Lung microvascular endothelial cell (primary cell): ENCODE measurements at regions not wholly inside any gene's neighbourhood (a gene's known extent, or its start where the extent isn't known, plus 50 kb on each side); places are given as distances from the start of the nearest gene placed in this dataset.

Experiments used
- DNase-seq, 2 donors: peaks; one replicate each; pipeline versions ENCODE4 v3.0.0 to v3.0.0-alpha.2; 2010; ENCODE audit warnings: low read depth in 2 of 2

DNA sequence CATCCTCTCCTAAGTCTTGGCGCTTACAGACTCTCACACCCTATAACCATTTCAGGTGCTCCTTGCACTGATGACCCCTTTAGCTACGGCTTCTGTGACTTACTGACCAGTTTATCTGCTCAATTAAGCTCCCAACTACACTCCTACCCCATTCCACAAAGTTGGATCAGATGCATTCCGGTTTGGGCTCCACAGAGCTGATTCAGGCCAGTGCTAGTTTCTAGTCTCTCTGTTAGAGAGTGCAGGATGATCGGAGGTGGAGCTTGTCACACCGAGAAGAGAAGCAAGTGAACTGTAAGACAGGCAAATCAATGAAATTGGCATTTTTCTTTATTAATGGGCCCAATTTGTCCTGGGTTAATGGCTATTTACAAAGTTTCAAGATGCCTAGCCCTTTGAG, 436.8 kb upstream of the CADM1 start:
- DNase-seq = no peak

DNA sequence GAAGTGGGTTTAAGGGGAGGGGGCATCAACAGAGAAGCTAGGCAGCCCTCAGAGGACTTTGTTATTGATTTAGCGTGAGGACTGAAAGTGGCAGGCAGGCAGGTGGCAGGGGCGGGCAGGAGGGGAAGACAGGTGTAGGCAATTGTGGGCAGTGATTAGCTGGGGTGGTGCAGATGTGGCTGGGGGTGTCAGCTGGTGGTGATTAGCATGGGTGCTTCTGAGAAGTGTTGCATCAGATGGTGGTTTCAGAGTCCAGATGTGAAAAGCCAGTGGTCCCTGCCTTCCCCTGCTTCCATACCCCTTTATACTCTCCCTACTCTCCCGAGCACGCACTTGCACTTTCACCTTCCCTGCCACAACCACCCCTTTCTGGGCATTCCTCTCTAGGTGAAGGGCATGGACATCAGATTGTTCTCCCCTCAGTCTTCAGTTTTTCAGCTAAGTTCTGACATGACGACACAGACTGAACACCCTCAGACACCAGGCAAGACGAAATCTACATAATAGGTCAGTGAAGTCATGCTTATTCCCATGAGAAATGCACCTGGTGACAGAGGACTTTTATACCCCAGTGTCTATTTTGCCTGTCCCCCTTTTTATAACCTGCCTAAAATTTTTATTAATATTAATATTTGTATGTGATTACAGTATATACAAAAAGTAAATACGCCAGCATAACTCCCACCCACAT, 435.7 kb upstream of the CADM1 start:
- DNase-seq = no peak

DNA sequence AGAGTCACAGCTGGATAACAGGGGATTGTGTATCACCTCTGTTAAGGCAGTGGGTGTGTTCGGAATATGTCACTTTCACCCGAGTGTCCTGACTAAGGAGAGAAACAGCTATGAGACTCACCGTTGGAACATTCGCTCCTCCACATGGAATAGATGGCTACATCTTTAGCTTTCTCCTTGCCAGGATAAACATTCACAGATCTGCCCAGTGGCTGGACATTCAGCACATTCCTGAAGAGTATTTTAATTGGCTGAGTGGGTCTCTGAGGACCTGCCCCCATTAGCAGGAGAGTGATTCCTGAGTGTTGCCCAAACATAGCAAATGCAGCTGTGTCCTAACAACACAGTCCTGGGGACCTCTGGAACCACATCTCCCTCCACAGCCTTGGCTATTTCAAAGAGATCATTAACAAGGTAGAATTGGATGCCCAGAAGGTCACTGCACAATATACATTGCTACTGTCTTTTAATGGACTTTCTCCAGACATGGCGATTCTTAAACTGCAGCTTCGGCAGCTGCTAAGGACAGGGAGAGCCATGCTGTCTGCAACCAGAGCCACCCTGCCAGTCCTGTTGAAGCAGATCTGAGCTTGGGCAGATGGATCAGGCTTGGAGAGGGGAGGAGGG, 435.0 kb upstream of the CADM1 start:
- DNase-seq = no peak

DNA sequence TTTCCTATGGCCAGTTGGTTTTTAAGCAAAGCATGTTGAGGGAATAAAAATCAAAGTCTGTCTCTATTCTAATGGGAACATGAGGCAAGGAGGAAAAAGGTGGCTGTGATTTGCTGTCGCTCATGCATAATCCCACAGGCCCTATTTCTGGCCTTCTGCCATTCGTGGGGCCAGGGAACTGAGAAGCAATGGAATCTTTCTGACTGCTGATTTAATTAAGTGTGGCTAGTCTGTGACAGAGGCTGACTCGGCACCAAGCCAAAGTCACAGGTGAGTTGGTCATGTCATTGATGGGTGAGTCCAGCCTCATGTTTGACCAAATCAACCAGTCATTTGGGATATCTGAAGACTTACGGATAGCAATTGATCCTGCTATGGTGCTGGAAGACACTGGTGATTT, 429.3 kb upstream of the CADM1 start:
- no peak for DNase-seq

DNA sequence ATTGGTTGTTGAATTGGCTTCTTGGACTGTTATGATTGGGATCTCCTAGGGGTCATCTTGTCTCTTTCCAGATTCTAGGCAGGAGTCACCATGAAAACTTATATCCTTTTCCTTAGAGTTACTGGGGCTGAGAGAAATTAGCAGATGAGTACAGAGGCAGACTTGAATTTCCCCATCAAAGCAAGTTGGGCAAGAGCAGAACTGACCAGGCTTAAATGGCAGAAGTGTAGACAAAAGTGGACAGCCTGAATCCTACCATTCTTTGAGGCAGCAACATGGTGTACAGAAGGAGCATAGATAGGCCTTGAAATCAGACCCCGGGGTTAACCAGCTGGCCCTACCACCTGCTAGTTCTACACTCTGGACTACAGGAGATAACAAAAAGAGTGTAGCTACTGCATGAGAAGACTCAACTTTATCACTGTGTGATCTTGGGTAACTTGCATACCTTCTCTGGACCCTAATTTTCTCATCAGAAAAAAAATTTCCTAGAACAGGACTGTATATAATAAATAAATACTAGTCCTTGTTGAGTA, 427.4 kb upstream of the CADM1 start:
- no peak for DNase-seq

DNA sequence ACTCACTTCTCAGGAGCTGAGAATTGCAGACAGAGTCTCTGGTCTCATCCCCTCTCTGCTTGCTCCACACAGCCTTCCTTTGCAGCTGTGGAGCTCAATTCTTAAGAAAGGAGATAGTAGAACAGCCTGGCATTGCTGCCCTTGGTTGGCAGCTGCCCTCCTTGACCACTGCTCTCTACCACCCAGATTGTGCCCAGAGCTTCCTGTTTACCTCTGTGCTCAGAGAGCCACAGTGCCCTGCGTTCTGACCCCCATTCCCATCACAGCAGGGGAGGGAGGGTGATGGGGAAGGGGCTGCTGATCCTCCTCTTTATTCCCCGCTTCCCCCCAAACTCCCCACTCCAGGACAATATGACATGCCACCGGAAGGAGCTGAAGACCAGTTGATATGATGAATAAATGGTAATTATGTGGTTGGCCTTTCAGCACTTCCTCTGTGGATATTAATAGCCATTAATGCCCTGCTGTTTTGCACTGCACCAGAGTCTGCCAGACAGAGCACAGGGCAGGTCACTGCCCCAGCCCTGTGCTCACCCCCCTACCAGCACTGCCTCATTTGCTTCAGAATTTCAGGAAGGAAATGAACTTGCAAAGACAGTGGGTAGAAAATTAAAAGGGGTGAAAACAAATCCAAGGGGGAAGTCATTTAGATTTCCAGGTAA, 426.8 kb upstream of the CADM1 start:
- no peak for DNase-seq

DNA sequence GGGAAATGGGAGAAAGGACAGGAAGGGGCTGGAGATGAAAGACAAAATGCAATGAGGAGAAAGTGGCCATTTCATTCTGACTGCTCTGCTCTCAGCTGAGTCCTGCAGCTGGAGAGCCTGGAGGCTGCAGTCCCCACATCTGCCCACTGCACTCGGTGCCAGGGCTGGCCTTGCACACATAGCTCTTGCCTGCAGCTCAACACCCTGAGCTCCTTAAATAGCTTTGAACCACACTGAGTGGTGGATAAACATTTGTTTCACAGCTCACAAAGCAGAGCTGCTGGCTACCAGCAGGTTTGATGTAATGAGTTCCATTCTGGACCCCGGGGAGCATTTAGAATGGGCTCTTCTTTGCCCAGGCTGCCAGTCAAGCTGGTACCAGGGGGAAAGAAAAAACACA, 426.1 kb upstream of the CADM1 start:
- no peak for DNase-seq

DNA sequence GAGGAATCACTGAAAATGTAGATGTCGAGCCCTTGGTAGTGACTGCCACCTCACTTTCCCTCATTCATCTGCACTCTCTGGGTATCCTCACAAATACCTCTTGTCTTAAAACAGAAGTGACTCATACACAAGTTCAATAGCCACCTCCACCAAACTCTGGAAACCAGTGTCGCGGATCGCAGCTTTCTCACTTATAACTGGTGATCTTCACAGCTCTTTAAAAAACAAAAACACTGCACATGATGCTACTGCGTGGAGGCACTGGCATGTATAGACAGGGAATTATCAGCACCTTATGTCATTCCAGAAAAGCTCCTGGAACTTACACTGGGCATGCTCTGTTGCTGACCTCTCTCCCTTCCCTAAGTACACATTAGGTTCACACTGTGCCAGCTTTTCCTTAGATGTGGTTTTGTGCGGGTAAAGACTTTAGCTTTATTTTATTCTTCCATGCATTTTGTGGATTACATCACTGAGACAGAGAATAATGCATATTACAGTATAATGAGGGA, 425.5 kb upstream of the CADM1 start:
- no peak for DNase-seq

DNA sequence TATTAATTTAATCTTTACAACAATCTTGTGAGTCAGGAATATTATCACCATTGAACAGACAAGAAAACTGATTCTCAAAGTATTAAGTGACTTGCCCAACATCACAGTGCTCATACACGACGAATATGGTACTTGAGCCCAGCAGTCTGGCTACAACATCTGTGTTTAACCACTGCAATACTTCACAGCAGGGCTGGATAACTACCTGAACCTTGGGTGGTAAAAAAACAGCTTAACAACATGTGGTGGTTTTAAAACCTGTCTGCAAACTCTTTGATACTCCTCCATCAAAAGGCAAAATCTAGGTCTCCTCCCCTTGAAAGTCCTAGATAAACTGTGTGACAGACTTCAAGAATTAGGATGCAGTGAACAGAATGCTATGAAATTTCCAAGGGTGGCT, 424.6 kb upstream of the CADM1 start:
- DNase-seq = no peak

DNA sequence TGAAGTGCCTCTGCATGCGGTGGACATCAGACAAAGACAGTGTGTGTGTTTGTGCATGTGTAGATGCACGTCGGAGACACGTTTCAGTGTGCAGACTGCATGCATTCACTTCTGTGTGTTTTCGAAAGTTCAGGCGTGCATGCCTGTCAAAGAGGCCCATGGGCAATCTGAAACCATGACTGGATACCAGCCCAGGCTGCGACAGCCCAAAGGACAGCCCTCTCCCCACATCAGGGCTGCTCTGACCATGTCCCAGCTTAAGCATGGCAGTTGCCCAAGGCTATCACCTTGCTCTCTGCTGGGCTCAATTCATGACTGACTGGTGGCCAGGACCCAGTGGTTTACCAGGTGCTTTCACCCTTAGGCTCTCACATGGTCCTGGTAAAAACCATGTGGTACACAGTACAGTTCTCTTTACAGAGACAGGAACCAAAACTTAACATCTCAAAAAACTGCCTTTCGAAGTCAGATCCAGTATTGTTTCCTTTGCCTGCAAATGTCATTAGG, 423.7 kb upstream of the CADM1 start:
- no peak for DNase-seq

DNA sequence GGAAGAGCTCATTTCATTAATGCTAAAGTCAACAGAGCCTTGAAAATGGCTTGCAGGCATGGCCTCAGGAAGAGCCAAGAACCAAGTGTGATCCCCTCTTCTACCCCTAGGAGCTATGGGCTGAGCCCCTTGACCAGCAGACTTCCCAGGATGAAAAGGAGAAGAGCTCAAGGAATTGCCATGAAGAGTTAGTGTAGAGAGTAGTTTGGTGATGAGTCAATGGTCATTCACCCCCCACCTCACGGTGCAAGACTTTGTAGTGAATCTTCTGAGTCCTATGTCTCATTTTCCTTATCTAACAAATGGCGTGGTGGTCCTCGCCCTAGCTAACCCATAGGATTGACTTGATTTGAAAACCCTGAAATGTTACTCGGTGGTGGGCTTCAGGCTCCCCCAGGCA, 422.4 kb upstream of the CADM1 start:
- no peak for DNase-seq

DNA sequence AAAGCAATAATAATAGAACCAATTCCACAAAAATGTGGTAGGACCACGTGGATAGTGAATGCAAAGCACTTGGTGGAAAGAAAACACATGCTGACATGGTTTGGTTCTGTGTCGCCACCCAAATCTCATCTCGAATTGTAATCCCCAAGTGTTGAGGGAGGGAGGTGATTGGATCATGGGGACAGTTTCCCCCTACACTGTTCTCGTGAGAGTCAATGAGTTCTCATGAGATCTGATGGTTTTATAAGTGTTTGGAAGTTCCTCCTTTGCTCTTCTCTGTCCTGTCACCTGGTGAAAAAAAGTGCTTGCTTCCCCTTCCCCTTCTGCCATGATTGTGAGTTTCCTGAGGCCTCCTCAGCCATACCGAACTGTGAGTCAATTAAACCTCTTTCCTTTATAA, 421.9 kb upstream of the CADM1 start:
- no peak for DNase-seq

DNA sequence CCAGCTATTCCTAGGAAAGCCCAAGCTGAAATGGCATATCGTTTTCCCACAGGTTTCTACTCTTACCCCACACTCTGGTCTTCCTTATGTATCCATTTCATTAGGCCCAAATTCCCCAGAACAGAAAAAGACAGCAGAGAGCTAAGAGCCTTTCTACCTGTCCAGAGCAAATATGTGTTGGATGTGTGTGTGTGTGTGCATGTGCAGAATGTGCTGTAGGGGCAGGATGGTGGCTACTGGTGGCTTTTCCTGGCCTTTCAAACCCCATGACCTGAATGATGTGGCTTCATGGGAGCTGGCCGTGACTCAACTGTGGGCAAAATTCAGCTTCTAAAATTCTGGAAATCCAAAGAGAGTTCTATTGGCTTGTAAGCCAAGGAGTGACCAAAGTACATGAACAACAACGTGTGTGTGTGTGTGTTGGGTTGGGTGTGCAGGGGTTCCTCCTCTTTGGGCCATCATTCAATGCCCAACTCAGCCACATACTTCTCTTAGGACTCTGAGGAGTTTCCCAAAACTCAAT, 421.4 kb upstream of the CADM1 start:
- no peak for DNase-seq

DNA sequence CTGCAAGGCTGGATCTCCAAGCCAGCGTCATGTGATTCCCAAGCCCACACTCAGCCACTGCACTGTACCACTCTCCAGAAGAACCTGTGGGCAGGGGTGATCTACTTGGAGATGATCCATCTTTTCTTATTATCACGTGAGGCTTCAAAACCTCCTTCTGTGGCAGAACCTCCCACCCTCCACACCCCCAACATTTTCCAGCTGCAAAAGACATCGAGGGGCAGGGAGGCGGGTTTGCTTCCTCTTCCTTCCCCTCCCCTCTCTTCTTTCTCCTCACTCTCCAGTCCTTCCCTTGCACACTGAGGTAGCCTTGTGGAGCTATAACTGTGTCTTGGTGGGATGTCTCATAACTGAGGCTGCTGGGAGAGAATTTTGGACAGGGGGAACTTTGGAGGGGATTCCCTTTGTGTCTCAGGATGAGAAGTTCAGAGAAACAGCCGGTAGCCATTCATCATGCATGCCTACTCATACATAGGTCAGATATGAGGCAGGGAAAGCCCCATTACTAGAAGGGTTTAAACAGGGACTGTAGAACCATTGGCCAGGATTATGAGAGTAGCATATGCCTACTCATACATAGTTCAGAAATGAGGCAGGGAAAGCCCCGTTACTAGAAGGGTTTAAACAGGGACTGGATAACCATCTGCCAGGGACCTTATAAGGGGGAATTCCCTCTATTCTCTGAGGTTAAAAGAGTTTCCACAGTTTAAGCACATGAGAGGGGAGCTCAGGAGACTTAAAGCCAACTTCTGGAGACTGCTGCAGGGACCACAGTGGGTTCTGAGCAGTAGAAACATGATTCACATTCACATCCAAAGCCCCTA, 420.7 kb upstream of the CADM1 start:
- no peak for DNase-seq

DNA sequence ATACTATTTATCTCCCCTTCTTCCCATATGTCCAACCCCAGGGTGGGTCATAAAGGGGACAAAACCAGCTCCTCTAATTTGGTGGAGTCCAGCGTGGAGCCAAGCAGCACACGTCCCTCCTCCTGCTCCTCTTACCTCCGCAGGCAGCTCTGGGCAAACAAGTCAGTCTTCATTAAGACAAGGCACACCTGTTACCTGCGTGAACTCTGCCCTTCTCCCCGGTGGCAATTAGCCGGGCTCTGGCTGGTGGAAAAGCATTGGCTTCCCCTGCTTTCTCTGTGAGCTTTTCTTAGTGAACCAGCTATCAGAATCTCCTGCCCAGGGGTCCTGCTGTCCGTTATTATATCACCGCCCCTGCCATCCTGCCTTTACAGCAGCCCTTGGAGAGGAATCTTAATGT, 418.7 kb upstream of the CADM1 start:
- no peak for DNase-seq

DNA sequence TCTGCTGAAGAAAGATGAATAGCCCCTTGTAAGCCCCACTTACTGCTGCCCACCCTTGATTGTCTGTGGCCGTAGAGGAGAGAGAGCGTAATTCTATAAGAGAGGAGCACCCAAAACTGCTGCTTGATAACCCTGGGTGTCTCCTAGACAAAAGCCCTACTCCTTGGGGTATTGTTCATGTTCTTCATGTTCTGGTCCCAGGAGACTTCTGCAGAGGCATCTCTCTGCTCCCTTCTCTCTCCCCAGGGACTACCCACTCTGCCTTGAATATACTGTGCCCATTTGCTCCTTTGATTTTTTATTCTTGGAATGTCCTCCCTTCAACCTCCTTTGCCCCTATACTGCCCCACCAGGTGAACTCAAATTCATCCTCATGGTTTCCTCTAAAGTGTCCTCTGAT, 417.8 kb upstream of the CADM1 start:
- no peak for DNase-seq

DNA sequence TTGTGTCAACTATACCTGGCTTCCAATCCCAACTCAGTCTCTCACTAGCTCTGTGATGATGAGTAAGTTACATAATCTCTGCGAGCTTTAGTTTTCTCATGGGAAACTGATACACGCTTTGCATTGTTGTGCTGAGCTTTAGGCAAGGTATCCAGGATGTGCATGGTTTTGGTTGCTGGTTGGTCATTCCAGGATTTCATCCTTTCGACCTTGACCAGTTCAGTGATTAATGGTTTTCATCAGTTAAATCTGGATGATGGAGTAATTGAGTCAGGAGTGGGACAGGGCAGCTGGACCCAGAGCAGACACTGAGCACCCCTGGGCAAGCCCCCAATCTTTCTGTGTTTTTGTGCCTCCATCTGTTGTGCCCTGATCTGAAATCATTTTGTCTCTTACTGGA, 417.3 kb upstream of the CADM1 start:
- no peak for DNase-seq

DNA sequence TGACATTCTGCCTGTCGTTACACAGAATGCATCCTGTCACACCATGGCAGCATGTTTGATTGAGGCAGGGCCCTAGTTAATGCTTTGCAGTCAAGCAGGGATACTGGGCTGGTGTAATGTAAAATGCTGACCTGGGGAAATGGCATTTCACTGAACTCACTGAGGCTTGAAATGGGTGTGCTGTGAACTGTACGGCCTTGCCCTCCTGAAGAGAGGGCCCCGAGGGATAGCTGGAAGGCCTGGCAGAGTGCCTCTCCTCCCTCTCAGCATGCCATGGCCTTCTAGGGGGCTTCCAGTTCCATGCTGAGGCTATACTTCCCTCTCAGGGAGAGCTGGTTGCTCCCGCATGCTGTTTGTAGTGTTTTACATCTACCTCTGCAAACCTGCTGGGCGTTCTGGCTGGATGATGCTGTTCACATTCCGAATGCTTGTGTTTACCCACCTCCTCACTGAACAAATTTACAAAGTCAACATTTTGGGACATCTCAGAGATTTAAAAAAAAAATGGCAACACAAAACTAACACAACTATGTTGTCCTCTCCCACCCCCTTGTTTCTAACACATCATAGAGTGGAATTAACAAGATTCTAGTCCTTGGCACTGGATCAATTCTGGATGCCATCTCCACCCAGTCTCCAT, 416.7 kb upstream of the CADM1 start:
- DNase-seq = no peak

DNA sequence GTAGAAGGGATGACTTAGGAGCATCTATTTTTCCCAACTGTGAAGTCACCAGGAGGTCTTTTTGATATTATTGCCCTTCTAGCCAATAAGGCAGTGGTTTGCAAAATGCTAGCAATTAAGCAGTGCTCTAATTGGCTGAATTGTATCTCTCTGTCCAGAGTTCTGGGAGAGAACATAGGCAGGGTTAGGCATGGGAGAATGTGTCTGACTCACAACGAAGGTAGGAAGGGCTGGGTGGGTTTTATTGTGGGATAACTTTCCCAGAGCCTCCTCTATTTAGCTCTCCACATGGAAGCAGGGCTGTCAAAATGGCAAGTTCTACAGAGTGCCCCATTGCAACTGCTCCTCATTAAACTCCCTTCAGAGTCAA, 415.9 kb upstream of the CADM1 start:
- no peak for DNase-seq

DNA sequence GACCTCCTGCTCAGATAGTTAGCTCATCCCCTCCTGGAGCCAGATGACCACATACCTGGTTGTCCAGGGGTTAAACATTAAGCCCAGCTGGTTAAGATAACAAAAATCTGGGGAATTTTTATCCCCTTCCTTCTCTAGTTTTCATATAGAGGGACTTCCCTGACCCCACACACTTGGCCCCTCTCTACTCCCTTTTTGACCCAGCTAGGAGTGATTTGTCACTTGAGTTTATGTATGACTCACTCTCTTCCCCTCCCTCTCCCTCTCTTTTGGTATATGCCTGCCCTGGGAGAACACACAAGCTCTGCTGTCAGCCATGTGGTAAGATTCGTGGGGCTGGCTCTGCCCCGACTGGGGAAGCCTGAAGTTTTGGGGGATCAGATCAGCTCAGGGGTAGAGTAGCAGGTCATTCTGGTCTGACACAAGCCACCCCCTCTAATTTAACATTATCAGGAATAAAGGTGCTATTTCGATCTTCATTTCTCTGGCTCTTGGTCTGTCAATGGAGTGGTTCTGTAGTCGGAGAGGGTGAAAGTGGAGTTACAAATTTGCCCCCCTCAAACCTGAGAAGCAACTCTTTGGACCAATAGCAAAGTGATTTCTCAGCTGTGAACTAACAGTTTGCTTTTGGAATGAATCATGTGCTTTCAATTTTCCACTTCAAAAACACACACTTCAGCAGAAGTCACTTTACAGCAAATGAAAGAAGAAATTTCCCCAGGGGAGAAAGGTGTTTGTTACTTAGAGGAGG, 415.3 kb upstream of the CADM1 start:
- DNase-seq = no peak
